Liver (tissue), 8 donors: ENCODE measurements at regions not wholly inside any gene's neighbourhood (a gene's known extent, or its start where the extent isn't known, plus 50 kb on each side); places are given as distances from the start of the nearest gene placed in this dataset.

Source experiments
- DNase-seq: peaks from one replicate; pipeline ENCODE4 v3.0.0-alpha.2; 2017; ENCODE audit warnings: low spot score
- H3K27ac ChIP-seq, 2 donors: one replicate each; pipeline ENCODE4 v1.7.0; 2013; ENCODE audit warnings: inconsistent platforms in 2 of 2, low read length in 2 of 2, control low read depth in 1 of 2, low read depth in 1 of 2, mild to moderate bottlenecking in 1 of 2
- H3K27me3 ChIP-seq, 4 donors: one replicate each; pipeline versions ENCODE4 v1.6.1 to v1.7.0; 2013; ENCODE audit warnings: low read length in 3 of 4, inconsistent platforms in 1 of 4, mild to moderate bottlenecking in 1 of 4, moderate library complexity in 1 of 4; ENCODE audit not compliant: control insufficient read depth in 4 of 4, insufficient read depth in 4 of 4
- H3K36me3 ChIP-seq, 4 donors: one replicate each; pipeline versions ENCODE4 v1.6.1 to v1.7.0; 2013; ENCODE audit warnings: low read length in 3 of 4, mild to moderate bottlenecking in 3 of 4, low read depth in 1 of 4, moderate library complexity in 1 of 4; ENCODE audit not compliant: control insufficient read depth in 4 of 4, insufficient read depth in 3 of 4
- H3K4me1 ChIP-seq, 4 donors: one replicate each; pipeline versions ENCODE4 v1.6.1 to v1.7.0; 2013; ENCODE audit warnings: low read length in 3 of 4, mild to moderate bottlenecking in 3 of 4, moderate library complexity in 1 of 4; ENCODE audit not compliant: control insufficient read depth in 4 of 4, insufficient read depth in 4 of 4
- H3K4me3 ChIP-seq, 3 donors: one replicate each; pipeline versions ENCODE4 v1.6.1 to v1.7.0; 2013; ENCODE audit warnings: low read length in 3 of 3, control low read depth in 1 of 3, low read depth in 1 of 3, mild to moderate bottlenecking in 1 of 3
- H3K9ac ChIP-seq, 2 donors: one replicate each; pipeline ENCODE4 v1.7.0; 2013; ENCODE audit warnings: low read length in 2 of 2, mild to moderate bottlenecking in 2 of 2, moderate library complexity in 2 of 2, control low read depth in 1 of 2, low read depth in 1 of 2
- H3K9me3 ChIP-seq, 4 donors: one replicate each; pipeline versions ENCODE4 v1.6.1 to v1.7.0; 2013; ENCODE audit warnings: low read length in 3 of 4; ENCODE audit not compliant: control insufficient read depth in 4 of 4
- ATF3 ChIP-seq: IDR thresholded peaks from 2 replicates; pipeline ENCODE4 v1.6.1; 2016; ENCODE audit warnings: antibody characterized with exemption
- CTCF ChIP-seq: fragments of 150-350 bp; IDR thresholded peaks from 2 replicates; pipeline ENCODE4 v1.5.1; 2017; ENCODE audit warnings: improper control_type of control experiment, low read depth, low read length; ENCODE audit not compliant: missing input control
- GABPA ChIP-seq, 2 donors: IDR thresholded peaks in 1 of 2; conservative IDR thresholded peaks in 1 of 2; 2 replicates each; pipeline ENCODE4 v1.6.1; 2016; ENCODE audit warnings: antibody characterized with exemption in 2 of 2, mild to moderate bottlenecking in 1 of 2, moderate library complexity in 1 of 2
- HNF4A ChIP-seq, 2 donors: conservative IDR thresholded peaks; 2 replicates each; pipeline ENCODE4 v1.6.1; 2016; ENCODE audit warnings: antibody characterized with exemption in 2 of 2, mild to moderate bottlenecking in 2 of 2
- HNF4G ChIP-seq: IDR thresholded peaks from 2 replicates; pipeline ENCODE4 v1.6.1; 2016; ENCODE audit warnings: antibody characterized with exemption
- JUND ChIP-seq, 2 donors: IDR thresholded peaks; 2 replicates each; pipeline ENCODE4 v1.6.1; 2016; ENCODE audit warnings: antibody characterized with exemption in 2 of 2
- MAX ChIP-seq: IDR thresholded peaks from 2 replicates; pipeline ENCODE4 v1.6.1; 2016; ENCODE audit warnings: antibody characterized with exemption
- NR2F2 ChIP-seq: IDR thresholded peaks from 2 replicates; pipeline ENCODE4 v1.6.1; 2016; ENCODE audit warnings: antibody characterized with exemption
- RAD21 ChIP-seq, 2 donors: IDR thresholded peaks; 2 replicates each; pipeline ENCODE4 v1.6.1; 2016; ENCODE audit warnings: antibody characterized with exemption in 2 of 2, mild to moderate bottlenecking in 2 of 2
- REST ChIP-seq: IDR thresholded peaks from 2 replicates; pipeline ENCODE4 v1.6.1; 2016; ENCODE audit warnings: antibody characterized with exemption, mild to moderate bottlenecking
- RXRA ChIP-seq, 2 donors: IDR thresholded peaks; 2 replicates each; pipeline ENCODE4 v1.6.1; 2017 to 2018; ENCODE audit warnings: antibody characterized with exemption in 2 of 2, mild to moderate bottlenecking in 1 of 2
- SP1 ChIP-seq: IDR thresholded peaks from 2 replicates; pipeline ENCODE4 v1.6.1; 2018; ENCODE audit warnings: antibody characterized with exemption, mild to moderate bottlenecking
- TAF1 ChIP-seq: conservative IDR thresholded peaks from 2 replicates; pipeline ENCODE4 v1.6.1; 2016; ENCODE audit warnings: antibody characterized with exemption, mild to moderate bottlenecking
- YY1 ChIP-seq: IDR thresholded peaks from 2 replicates; pipeline ENCODE4 v1.6.1; 2016; ENCODE audit warnings: antibody characterized with exemption, mild to moderate bottlenecking
- ZBTB33 ChIP-seq: IDR thresholded peaks from 2 replicates; pipeline ENCODE4 v1.6.1; 2016; ENCODE audit warnings: antibody characterized with exemption
- WGBS: extraction: QIAGEN DNeasy Blood & Tissue Kit; methylation state at CpG from one replicate; pipeline ENCODE4 v1.1.7; 2013; 5-methylcytosine and 5-hydroxymethylcytosine counted together
- donor health status: healthy.
- donor health status: healthy.
- donor health status: healthy.
- donor health status: healthy.
- donor health status: healthy.

GRCh38 chr2:122643725-122644329 lies 888.4 kb downstream of the TSN start:
- Histone ChIP-seq H3K36me3 (no peaks in the 10 kb centered on the region), H3K9me3 (no peaks in the 10 kb centered on the region), H3K4me1 (no peaks in the 10 kb centered on the region), H3K27ac (no peak overlapping the region), H3K27me3 (no peaks in the 10 kb centered on the region), H3K9ac (no peak overlapping the region), H3K4me3 (no peak overlapping the region)
- TF ChIP-seq ZBTB33 (peak; percentile 41), HNF4A (conservative IDR thresholded peaks at IDR 0.05) (peak in 1 of 2 donors; percentile 7), ATF3 (no peak), HNF4G (no peak), RAD21 (IDR thresholded peaks at IDR 0.05) (peak in 1 of 2 donors; percentile 12), YY1 (peak; percentile 83)
- no peak for DNase-seq
- 75% methylated on average over 1 of the region's 1 CpG for WGBS

GRCh38 chr2:122651236-122651635 lies 895.8 kb downstream of the TSN start:
- Histone ChIP-seq H3K36me3 (no peaks in the 10 kb centered on the region), H3K4me3 (no peak overlapping the region), H3K4me1 (peaks cover 0 to 3% (median 2%) of the 10 kb centered on the region in 4 donors), H3K27me3 (no peaks in the 10 kb centered on the region), H3K9me3 (peaks cover 0 to 1% (median 0%) of the 10 kb centered on the region in 4 donors), H3K9ac (no peak overlapping the region), H3K27ac (no peak overlapping the region)
- no peak for DNase-seq
- 79% methylated on average over 2 of the region's 2 CpGs for WGBS
- TF ChIP-seq NR2F2 (no peak), RXRA (IDR thresholded peaks at IDR 0.05) (peak in 1 of 2 donors; percentile 19), GABPA (IDR thresholded peaks at IDR 0.05 in 1 of 2, conservative IDR thresholded peaks at IDR 0.05 in 1 of 2) (no peak), HNF4G (no peak)

- peaks cover 0 to 3% (median 3%) of the 10 kb centered on the region in 4 donors for H3K4me1 ChIP-seq
These were observed 896.3 kb downstream of the TSN start for GRCh38 chr2:122651780-122652179.

More at GRCh38 chr2:122651780-122652179, 896.3 kb downstream of the TSN start:
- no peak for DNase-seq
- no peaks in the 10 kb centered on the region for H3K36me3 ChIP-seq
- 92% methylated on average over 2 of the region's 2 CpGs for WGBS
- H3K9ac ChIP-seq, result no peak overlapping the region
- no peak overlapping the region for H3K4me3 ChIP-seq
- no peaks in the 10 kb centered on the region for H3K27me3 ChIP-seq
- TF ChIP-seq RXRA (IDR thresholded peaks at IDR 0.05) (peak in 1 of 2 donors; percentile 11), HNF4A (conservative IDR thresholded peaks at IDR 0.05) (peak in 1 of 2 donors; percentile 29), CTCF (no peak), MAX (no peak), SP1 (no peak), JUND (IDR thresholded peaks at IDR 0.05) (no peak), REST (no peak), HNF4G (no peak), TAF1 (no peak), RAD21 (IDR thresholded peaks at IDR 0.05) (no peak)
- peak overlapping the region; percentile 56 to 69 for H3K27ac ChIP-seq
- peaks cover 0 to 1% (median 0%) of the 10 kb centered on the region in 4 donors for H3K9me3 ChIP-seq
